ENCODE measurements at regions not wholly inside any gene's neighbourhood (a gene's known extent, or its start where the extent isn't known, plus 50 kb on each side); places are given as distances from the start of the nearest gene placed in this dataset.

DNA sequence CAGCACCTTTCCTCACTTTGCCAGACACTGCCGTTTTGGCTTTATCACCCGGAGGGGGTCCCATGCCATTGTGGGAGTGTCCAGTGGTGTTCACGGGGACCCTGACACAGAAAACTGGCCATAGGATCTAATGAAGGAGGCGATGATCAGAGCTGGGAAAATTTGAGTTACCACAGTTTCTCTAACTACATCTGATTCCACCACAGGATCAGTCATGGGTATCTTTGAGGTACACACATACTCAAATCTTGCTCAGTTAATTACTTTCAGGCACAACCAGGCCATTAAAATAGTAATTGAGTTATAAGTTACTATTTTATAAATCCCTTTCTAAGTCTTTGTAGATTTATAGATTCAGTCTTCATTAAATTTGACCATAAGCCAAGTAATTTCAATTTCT lies 215.1 kb downstream of the PRL start:
- H4K20me1 ChIP-seq (ENCODE audit: insufficient read depth, low read length): no peaks in the 10 kb centered on the region
- no peak overlapping the region for H2BK20ac ChIP-seq (ENCODE audit: low read depth, low read length)
- H3K27me3 ChIP-seq (ENCODE audit: control insufficient read depth, insufficient read depth, low read length): no peaks in the 10 kb centered on the region
- CTCF ChIA-PET: no interaction called here
- dilution Hi-C loops (cut with HindIII; ENCODE audit: low sequenced_read_pairs, unreplicated experiment) (no loop called here), intact Hi-C loops (cut with micrococcal nuclease) (loop anchor here (5.0 kb wide), 1 partner anchor 56 kb away; no protein-coding TSS in a partner anchor), in situ Hi-C loops (cut with MboI; ENCODE audit: low sequenced_read_pairs) (no loop called here)
- H3K9ac ChIP-seq (ENCODE audit: low read depth, low read length): no peak overlapping the region
- no peak overlapping the region for H2BK15ac ChIP-seq (ENCODE audit: low read depth, low read length)
- no peaks in the 10 kb centered on the region for H3K9me3 ChIP-seq (ENCODE audit: control insufficient read depth, insufficient read depth, low read length)
- no peak for ATAC-seq (ENCODE audit: low read depth)
- no peak overlapping the region; a peak in 1 of 4 replicates for H4K8ac ChIP-seq (ENCODE audit: low read depth in 2 of 2, low read length in 2 of 2)
- H3K23ac ChIP-seq (ENCODE audit: low read depth, low read length): no peak overlapping the region
- no peak overlapping the region for H2AFZ ChIP-seq (replicated peaks; ENCODE audit: low read length, poor library complexity)
- no peak overlapping the region for H3K27ac ChIP-seq (ENCODE audit: insufficient read depth, low read length)
- no TSS peak for BruUV-seq (replicated peaks)
- WGBS, 2 experiments (ENCODE audit: extremely low coverage in 2 of 2, insufficient read length in 1 of 2): no CpG with 5 or more reads among the region's 4 CpGs
- no peak overlapping the region for H4K91ac ChIP-seq (ENCODE audit: insufficient read depth, low read depth, low read length)
- H3K18ac ChIP-seq (ENCODE audit: low read depth, low read length): 0 out of 2 replicates have a peak overlapping the region, but pooled peaks have one; percentile 43
- no peak overlapping the region for H3K4me2 ChIP-seq (ENCODE audit: low read depth, low read length)
- H3K36me3 ChIP-seq (ENCODE audit: control insufficient read depth, insufficient read depth, low read length): no peaks in the 10 kb centered on the region
- no peak overlapping the region for H2AK5ac ChIP-seq (ENCODE audit: low read depth, low read length)
- H2BK5ac ChIP-seq (ENCODE audit: low read depth, low read length, poor library complexity, severe bottlenecking): no peak overlapping the region
- H3K56ac ChIP-seq (ENCODE audit: extremely low read depth, insufficient read depth, low read length): no peak overlapping the region
- DNase-seq: no peak
- POLR2A ChIA-PET (ENCODE audit: unreplicated experiment): no interaction called here
- H3K79me1 ChIP-seq (ENCODE audit: low read depth in 1 of 2, low read length in 2 of 2): no peaks in the 10 kb centered on the region
- no peak overlapping the region for H2AK9ac ChIP-seq (replicated peaks; ENCODE audit: low read depth, low read length, poor library complexity)
- peaks cover 5% of the 10 kb centered on the region; the same call in 1 of the 2 replicates for H3K4me1 ChIP-seq (ENCODE audit: control insufficient read depth, insufficient read depth, low read length)
- no peak overlapping the region for H3K4ac ChIP-seq (ENCODE audit: low read depth, low read length)
- H4K5ac ChIP-seq (ENCODE audit: low read depth, low read length): no peak overlapping the region; the same call in 1 of the 2 replicates
- no peaks in the 10 kb centered on the region for H3K9me1 ChIP-seq (ENCODE audit: insufficient read depth, low read length)
- H3K14ac ChIP-seq (replicated peaks; ENCODE audit: low read depth, low read length): no peak overlapping the region
- TF ChIP-seq RCOR1 (IDR thresholded peaks at IDR 0.05; ENCODE audit: insufficient replicate concordance, low read length) (no peak), SMC3 (IDR thresholded peaks at IDR 0.05; ENCODE audit: low read depth, low read length) (no peak), MXI1 (IDR thresholded peaks at IDR 0.05; ENCODE audit: borderline replicate concordance, low read depth, low read length) (no peak), RFX5 (IDR thresholded peaks at IDR 0.05; ENCODE audit: low read depth, low read length) (no peak), CHD1 (IDR thresholded peaks at IDR 0.05; ENCODE audit: low read depth, low read length) (no peak), RAD21 (IDR thresholded peaks at IDR 0.05; ENCODE audit: low read length) (no peak), MAZ (IDR thresholded peaks at IDR 0.05; ENCODE audit: borderline replicate concordance, low read depth, low read length) (no peak), BHLHE40 (IDR thresholded peaks at IDR 0.05; ENCODE audit: low read depth, low read length) (no peak), FOS (IDR thresholded peaks at IDR 0.05; ENCODE audit: low read depth, low read length) (no peak), NFE2L2 (IDR thresholded peaks at IDR 0.05; ENCODE audit: low read depth, low read length) (no peak), MAFK (IDR thresholded peaks at IDR 0.05; ENCODE audit: low read depth, low read length) (no peak), POLR2A (IDR thresholded peaks at IDR 0.05; ENCODE audit: low read depth, low read length) (no peak), CEBPB (IDR thresholded peaks at IDR 0.05; ENCODE audit: low read depth, low read length) (no peak)
- TF ChIP-seq, protein P1, sequence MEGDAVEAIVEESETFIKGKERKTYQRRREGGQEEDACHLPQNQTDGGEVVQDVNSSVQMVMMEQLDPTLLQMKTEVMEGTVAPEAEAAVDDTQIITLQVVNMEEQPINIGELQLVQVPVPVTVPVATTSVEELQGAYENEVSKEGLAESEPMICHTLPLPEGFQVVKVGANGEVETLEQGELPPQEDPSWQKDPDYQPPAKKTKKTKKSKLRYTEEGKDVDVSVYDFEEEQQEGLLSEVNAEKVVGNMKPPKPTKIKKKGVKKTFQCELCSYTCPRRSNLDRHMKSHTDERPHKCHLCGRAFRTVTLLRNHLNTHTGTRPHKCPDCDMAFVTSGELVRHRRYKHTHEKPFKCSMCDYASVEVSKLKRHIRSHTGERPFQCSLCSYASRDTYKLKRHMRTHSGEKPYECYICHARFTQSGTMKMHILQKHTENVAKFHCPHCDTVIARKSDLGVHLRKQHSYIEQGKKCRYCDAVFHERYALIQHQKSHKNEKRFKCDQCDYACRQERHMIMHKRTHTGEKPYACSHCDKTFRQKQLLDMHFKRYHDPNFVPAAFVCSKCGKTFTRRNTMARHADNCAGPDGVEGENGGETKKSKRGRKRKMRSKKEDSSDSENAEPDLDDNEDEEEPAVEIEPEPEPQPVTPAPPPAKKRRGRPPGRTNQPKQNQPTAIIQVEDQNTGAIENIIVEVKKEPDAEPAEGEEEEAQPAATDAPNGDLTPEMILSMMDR (conservative IDR thresholded peaks at IDR 0.05; ENCODE audit: low read depth, low read length): no peak
- TF ChIP-seq, protein P2, sequence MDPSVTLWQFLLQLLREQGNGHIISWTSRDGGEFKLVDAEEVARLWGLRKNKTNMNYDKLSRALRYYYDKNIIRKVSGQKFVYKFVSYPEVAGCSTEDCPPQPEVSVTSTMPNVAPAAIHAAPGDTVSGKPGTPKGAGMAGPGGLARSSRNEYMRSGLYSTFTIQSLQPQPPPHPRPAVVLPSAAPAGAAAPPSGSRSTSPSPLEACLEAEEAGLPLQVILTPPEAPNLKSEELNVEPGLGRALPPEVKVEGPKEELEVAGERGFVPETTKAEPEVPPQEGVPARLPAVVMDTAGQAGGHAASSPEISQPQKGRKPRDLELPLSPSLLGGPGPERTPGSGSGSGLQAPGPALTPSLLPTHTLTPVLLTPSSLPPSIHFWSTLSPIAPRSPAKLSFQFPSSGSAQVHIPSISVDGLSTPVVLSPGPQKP (IDR thresholded peaks at IDR 0.05; ENCODE audit: borderline replicate concordance, low read depth, low read length): no peak
- TF ChIP-seq, protein P3, sequence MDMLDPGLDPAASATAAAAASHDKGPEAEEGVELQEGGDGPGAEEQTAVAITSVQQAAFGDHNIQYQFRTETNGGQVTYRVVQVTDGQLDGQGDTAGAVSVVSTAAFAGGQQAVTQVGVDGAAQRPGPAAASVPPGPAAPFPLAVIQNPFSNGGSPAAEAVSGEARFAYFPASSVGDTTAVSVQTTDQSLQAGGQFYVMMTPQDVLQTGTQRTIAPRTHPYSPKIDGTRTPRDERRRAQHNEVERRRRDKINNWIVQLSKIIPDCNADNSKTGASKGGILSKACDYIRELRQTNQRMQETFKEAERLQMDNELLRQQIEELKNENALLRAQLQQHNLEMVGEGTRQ (IDR thresholded peaks at IDR 0.05; ENCODE audit: low read depth, low read length): no peak
- H2BK120ac ChIP-seq (ENCODE audit: low read depth, low read length): no peak overlapping the region
- no peak overlapping the region for H3K4me3 ChIP-seq (ENCODE audit: insufficient read depth, low read depth, low read length)
